ENCODE measurements at regions not wholly inside any gene's neighbourhood (a gene's known extent, or its start where the extent isn't known, plus 50 kb on each side); places are given as distances from the start of the nearest gene placed in this dataset.
A peak's percentile ranks its signal among the peaks of the same experiment; 100 is the strongest.
"Not testable (repeated sequence)": the region's sequence is repeated elsewhere in the genome, so short reads cannot be mapped to it uniquely, and the experiment has no call there.

- in situ Hi-C loops (cut with HindIII; ENCODE audit: low pct_unique_long_range_greater_than_20kb, low sequenced_read_pairs) = no loop called here
- no peak for DNase-seq (ENCODE audit: low read depth, low spot score)
Measured at GRCh38 chr11:29261831-29262230, 755.0 kb downstream of the KCNA4 start.

GRCh38 chr11:29260939-29261705 lies 755.7 kb downstream of the KCNA4 start:
- DNase-seq (ENCODE audit: low read depth, low spot score) = no peak
- in situ Hi-C loops (cut with HindIII; ENCODE audit: low pct_unique_long_range_greater_than_20kb, low sequenced_read_pairs) = no loop called here

GRCh38 chr11:29258411-29258810 lies 758.4 kb downstream of the KCNA4 start:
- in situ Hi-C loops (cut with HindIII; ENCODE audit: low pct_unique_long_range_greater_than_20kb, low sequenced_read_pairs) = no loop called here
- DNase-seq (ENCODE audit: low read depth, low spot score) = no peak

- DNase-seq (ENCODE audit: low read depth, low spot score) = no peak
- in situ Hi-C loops (cut with HindIII; ENCODE audit: low pct_unique_long_range_greater_than_20kb, low sequenced_read_pairs) = no loop called here
Measured at GRCh38 chr11:29256580-29256979, 760.2 kb downstream of the KCNA4 start.

- in situ Hi-C loops (cut with HindIII; ENCODE audit: low pct_unique_long_range_greater_than_20kb, low sequenced_read_pairs) = no loop called here
- no peak for DNase-seq (ENCODE audit: low read depth, low spot score)
Measured at GRCh38 chr11:29255401-29255800, 761.4 kb downstream of the KCNA4 start.

GRCh38 chr11:29251738-29252137 lies 765.1 kb downstream of the KCNA4 start:
- DNase-seq (ENCODE audit: low read depth, low spot score) = peak; percentile 11
- in situ Hi-C loops (cut with HindIII; ENCODE audit: low pct_unique_long_range_greater_than_20kb, low sequenced_read_pairs) = no loop called here

- in situ Hi-C loops (cut with HindIII; ENCODE audit: low pct_unique_long_range_greater_than_20kb, low sequenced_read_pairs) = no loop called here
- DNase-seq (ENCODE audit: low read depth, low spot score) = no peak
Measured at GRCh38 chr11:29249713-29250112, 767.1 kb downstream of the KCNA4 start.

GRCh38 chr11:29244355-29244754 lies 772.5 kb downstream of the KCNA4 start:
- in situ Hi-C loops (cut with HindIII; ENCODE audit: low pct_unique_long_range_greater_than_20kb, low sequenced_read_pairs) = no loop called here
- no peak for DNase-seq (ENCODE audit: low read depth, low spot score)

- DNase-seq (ENCODE audit: low read depth, low spot score) = no peak
- in situ Hi-C loops (cut with HindIII; ENCODE audit: low pct_unique_long_range_greater_than_20kb, low sequenced_read_pairs) = no loop called here
Measured at GRCh38 chr11:29243616-29244015, 773.2 kb downstream of the KCNA4 start.

- DNase-seq (ENCODE audit: low read depth, low spot score) = no peak
- in situ Hi-C loops (cut with HindIII; ENCODE audit: low pct_unique_long_range_greater_than_20kb, low sequenced_read_pairs) = no loop called here
Measured at GRCh38 chr11:29231991-29232390, 784.8 kb downstream of the KCNA4 start.

GRCh38 chr11:29231586-29231985 lies 785.2 kb downstream of the KCNA4 start:
- in situ Hi-C loops (cut with HindIII; ENCODE audit: low pct_unique_long_range_greater_than_20kb, low sequenced_read_pairs) = no loop called here
- DNase-seq (ENCODE audit: low read depth, low spot score) = no peak

- DNase-seq (ENCODE audit: low read depth, low spot score) = no peak
- in situ Hi-C loops (cut with HindIII; ENCODE audit: low pct_unique_long_range_greater_than_20kb, low sequenced_read_pairs) = no loop called here
Measured at GRCh38 chr11:29227811-29228210, 789.0 kb downstream of the KCNA4 start.

GRCh38 chr11:29224739-29225384 lies 792.0 kb downstream of the KCNA4 start:
- in situ Hi-C loops (cut with HindIII; ENCODE audit: low pct_unique_long_range_greater_than_20kb, low sequenced_read_pairs) = no loop called here
- no peak for DNase-seq (ENCODE audit: low read depth, low spot score)

- in situ Hi-C loops (cut with HindIII; ENCODE audit: low pct_unique_long_range_greater_than_20kb, low sequenced_read_pairs) = not testable (repeated sequence)
Measured at GRCh38 chr11:29219531-29219930, 797.3 kb downstream of the KCNA4 start.

GRCh38 chr11:29217901-29218300 lies 798.9 kb downstream of the KCNA4 start:
- DNase-seq (ENCODE audit: low read depth, low spot score) = no peak
- in situ Hi-C loops (cut with HindIII; ENCODE audit: low pct_unique_long_range_greater_than_20kb, low sequenced_read_pairs) = no loop called here

More at GRCh38 chr11:29219531-29219930, 797.3 kb downstream of the KCNA4 start:
- DNase-seq (ENCODE audit: low read depth, low spot score) = not testable (repeated sequence)

- in situ Hi-C loops (cut with HindIII; ENCODE audit: low pct_unique_long_range_greater_than_20kb, low sequenced_read_pairs) = no loop called here
- DNase-seq (ENCODE audit: low read depth, low spot score) = no peak
Measured at GRCh38 chr11:29214833-29215232, 802.0 kb downstream of the KCNA4 start.

- in situ Hi-C loops (cut with HindIII; ENCODE audit: low pct_unique_long_range_greater_than_20kb, low sequenced_read_pairs) = no loop called here
- DNase-seq (ENCODE audit: low read depth, low spot score) = no peak
Measured at GRCh38 chr11:29211202-29211601, 805.6 kb downstream of the KCNA4 start.

- in situ Hi-C loops (cut with HindIII; ENCODE audit: low pct_unique_long_range_greater_than_20kb, low sequenced_read_pairs) = no loop called here
- no peak for DNase-seq (ENCODE audit: low read depth, low spot score)
Measured at GRCh38 chr11:29210426-29210825, 806.4 kb downstream of the KCNA4 start.

GRCh38 chr11:29208117-29208516 lies 808.7 kb downstream of the KCNA4 start:
- no peak for DNase-seq (ENCODE audit: low read depth, low spot score)
- in situ Hi-C loops (cut with HindIII; ENCODE audit: low pct_unique_long_range_greater_than_20kb, low sequenced_read_pairs) = no loop called here

Data from SK-MEL-5 (cell line).